Endodermal cell (in vitro differentiated cells): ENCODE measurements at regions not wholly inside any gene's neighbourhood (a gene's known extent, or its start where the extent isn't known, plus 50 kb on each side); places are given as distances from the start of the nearest gene placed in this dataset.
A peak's percentile ranks its signal among the peaks of the same experiment; 100 is the strongest.

Experiments
- DNase-seq: peaks from one replicate; pipeline ENCODE4 v3.0.0-alpha.2; 2017
- H3K27ac ChIP-seq: 2 replicates; pipeline ENCODE4 v1.5.1; 2013; ENCODE audit warnings: mild to moderate bottlenecking, low read depth, low read length, moderate library complexity
- H3K27me3 ChIP-seq: 2 replicates; pipeline ENCODE4 v1.6.1; 2013; ENCODE audit warnings: mild to moderate bottlenecking, low read length, moderate library complexity; ENCODE audit not compliant: insufficient read depth, control insufficient read depth, poor library complexity, severe bottlenecking
- H3K36me3 ChIP-seq: 2 replicates; pipeline ENCODE4 v1.7.0; 2013; ENCODE audit warnings: mild to moderate bottlenecking, low read length, moderate library complexity; ENCODE audit not compliant: control insufficient read depth, insufficient read depth
- H3K4me1 ChIP-seq: one replicate; pipeline ENCODE4 v1.7.0; 2013; ENCODE audit warnings: low read length; ENCODE audit not compliant: control insufficient read depth, insufficient read depth
- H3K4me3 ChIP-seq: 2 replicates; pipeline ENCODE4 v1.5.1; 2013; ENCODE audit warnings: mild to moderate bottlenecking, low read length, moderate library complexity
- H3K9ac ChIP-seq: 2 replicates; pipeline ENCODE4 v1.6.1; 2013; ENCODE audit warnings: mild to moderate bottlenecking, low read length, moderate library complexity; ENCODE audit not compliant: poor library complexity, severe bottlenecking; ENCODE audit errors: extremely low read depth
- H3K9me3 ChIP-seq: 2 replicates; pipeline ENCODE4 v1.6.1; 2013; ENCODE audit warnings: mild to moderate bottlenecking, low read length, moderate library complexity; ENCODE audit not compliant: control insufficient read depth
- H3K27ac Mint-ChIP-seq: 2 replicates; pipeline ENCODE4 v1.8.0; 2020; ENCODE audit warnings: mixed read lengths
- H3K27me3 Mint-ChIP-seq: 2 replicates; pipeline ENCODE4 v1.8.0; 2021; ENCODE audit warnings: mild to moderate bottlenecking, mixed read lengths; ENCODE audit not compliant: insufficient read depth
- H3K36me3 Mint-ChIP-seq: 2 replicates; pipeline ENCODE4 v1.8.0; 2020; ENCODE audit warnings: low read depth, mixed read lengths
- H3K4me1 Mint-ChIP-seq: 2 replicates; pipeline ENCODE4 v1.8.0; 2020; ENCODE audit warnings: mixed read lengths
- H3K4me3 Mint-ChIP-seq: 2 replicates; pipeline ENCODE4 v1.8.0; 2020; ENCODE audit warnings: mild to moderate bottlenecking, moderate library complexity, mixed read lengths
- H3K9me3 Mint-ChIP-seq: 2 replicates; pipeline ENCODE4 v1.8.0; 2020; ENCODE audit warnings: mild to moderate bottlenecking, mixed read lengths
- WGBS, 2 experiments: methylation state at CpG; one replicate each; pipeline versions ENCODE4 v1.1.5 to v1.1.7; 2013; ENCODE audit warnings: missing lambda C conversion rate in 2 of 2, mixed read lengths in 1 of 2; ENCODE audit not compliant: insufficient coverage in 1 of 2, insufficient read length in 1 of 2; 5-methylcytosine and 5-hydroxymethylcytosine counted together
- TF ChIP-seq, protein P1 (sequence below): fragments of 200-600 bp; sonication (generic); conservative IDR thresholded peaks from 2 replicates; pipeline ENCODE4 v1.5.0; 2021; ENCODE audit warnings: antibody characterized with exemption, mild to moderate bottlenecking

GRCh38 chr1:76006234-76006633 lies 68.3 kb upstream of the ST6GALNAC3 start:
- no peaks in the 10 kb centered on the region for H3K36me3 ChIP-seq

DNA sequence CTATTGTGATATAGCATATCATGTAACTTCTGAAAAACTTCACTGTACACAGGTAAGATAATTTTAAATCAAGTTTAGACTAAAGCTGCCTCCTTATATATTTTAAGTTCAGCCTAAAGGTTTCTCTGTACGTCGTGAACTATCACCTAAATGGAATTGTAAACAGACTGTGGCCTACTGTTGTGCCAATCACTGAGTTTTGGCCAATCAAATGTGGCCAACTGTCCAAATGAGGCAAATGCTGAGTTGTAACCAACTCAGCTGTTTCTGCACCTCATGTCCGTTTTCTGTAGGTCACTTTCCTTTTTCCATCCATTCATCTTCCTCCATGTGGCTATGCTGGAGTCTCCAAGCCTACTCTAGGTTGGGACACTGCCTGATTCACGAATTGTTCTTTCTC lies 63.7 kb upstream of the ST6GALNAC3 start:
- DNase-seq, result no peak
- peaks cover 2% of the 10 kb centered on the region for H3K4me1 ChIP-seq
- H3K9me3 Mint-ChIP-seq, result peaks cover 10% of the 10 kb centered on the region
- H3K27me3 ChIP-seq, result no peaks in the 10 kb centered on the region
- H3K4me3 ChIP-seq, result no peak overlapping the region
- no peak overlapping the region for H3K4me3 Mint-ChIP-seq
- no peaks in the 10 kb centered on the region for H3K36me3 Mint-ChIP-seq
- TF ChIP-seq, protein P1, sequence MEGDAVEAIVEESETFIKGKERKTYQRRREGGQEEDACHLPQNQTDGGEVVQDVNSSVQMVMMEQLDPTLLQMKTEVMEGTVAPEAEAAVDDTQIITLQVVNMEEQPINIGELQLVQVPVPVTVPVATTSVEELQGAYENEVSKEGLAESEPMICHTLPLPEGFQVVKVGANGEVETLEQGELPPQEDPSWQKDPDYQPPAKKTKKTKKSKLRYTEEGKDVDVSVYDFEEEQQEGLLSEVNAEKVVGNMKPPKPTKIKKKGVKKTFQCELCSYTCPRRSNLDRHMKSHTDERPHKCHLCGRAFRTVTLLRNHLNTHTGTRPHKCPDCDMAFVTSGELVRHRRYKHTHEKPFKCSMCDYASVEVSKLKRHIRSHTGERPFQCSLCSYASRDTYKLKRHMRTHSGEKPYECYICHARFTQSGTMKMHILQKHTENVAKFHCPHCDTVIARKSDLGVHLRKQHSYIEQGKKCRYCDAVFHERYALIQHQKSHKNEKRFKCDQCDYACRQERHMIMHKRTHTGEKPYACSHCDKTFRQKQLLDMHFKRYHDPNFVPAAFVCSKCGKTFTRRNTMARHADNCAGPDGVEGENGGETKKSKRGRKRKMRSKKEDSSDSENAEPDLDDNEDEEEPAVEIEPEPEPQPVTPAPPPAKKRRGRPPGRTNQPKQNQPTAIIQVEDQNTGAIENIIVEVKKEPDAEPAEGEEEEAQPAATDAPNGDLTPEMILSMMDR, result no peak
- H3K9ac ChIP-seq, result no peak overlapping the region
- H3K9me3 ChIP-seq, result peaks cover 30% of the 10 kb centered on the region
- H3K36me3 ChIP-seq, result no peaks in the 10 kb centered on the region
- H3K4me1 Mint-ChIP-seq, result peaks cover 16% of the 10 kb centered on the region
- no peak overlapping the region for H3K27ac Mint-ChIP-seq
- WGBS, 2 experiments, result 91 to 92% methylated on average over 3 to 4 of the region's 4 CpGs
- no peak overlapping the region for H3K27ac ChIP-seq
- H3K27me3 Mint-ChIP-seq, result peaks cover 2% of the 10 kb centered on the region

More at GRCh38 chr1:76006234-76006633, 68.3 kb upstream of the ST6GALNAC3 start:
- H3K27ac ChIP-seq, result no peak overlapping the region
- peaks cover 16% of the 10 kb centered on the region for H3K4me1 Mint-ChIP-seq
- H3K9me3 ChIP-seq, result peaks cover 14% of the 10 kb centered on the region
- TF ChIP-seq, protein P1, result no peak
- no peak overlapping the region for H3K27ac Mint-ChIP-seq
- H3K4me3 Mint-ChIP-seq, result no peak overlapping the region
- H3K27me3 Mint-ChIP-seq, result no peaks in the 10 kb centered on the region
- no peaks in the 10 kb centered on the region for H3K36me3 Mint-ChIP-seq
- H3K4me3 ChIP-seq, result no peak overlapping the region
- no peaks in the 10 kb centered on the region for H3K4me1 ChIP-seq
- H3K9me3 Mint-ChIP-seq, result peaks cover 8% of the 10 kb centered on the region
- no peaks in the 10 kb centered on the region for H3K27me3 ChIP-seq
- H3K9ac ChIP-seq, result no peak overlapping the region
- DNase-seq, result no peak
- WGBS, 2 experiments, result 95 to 100% methylated on average over 1 of the region's 1 CpG

DNA sequence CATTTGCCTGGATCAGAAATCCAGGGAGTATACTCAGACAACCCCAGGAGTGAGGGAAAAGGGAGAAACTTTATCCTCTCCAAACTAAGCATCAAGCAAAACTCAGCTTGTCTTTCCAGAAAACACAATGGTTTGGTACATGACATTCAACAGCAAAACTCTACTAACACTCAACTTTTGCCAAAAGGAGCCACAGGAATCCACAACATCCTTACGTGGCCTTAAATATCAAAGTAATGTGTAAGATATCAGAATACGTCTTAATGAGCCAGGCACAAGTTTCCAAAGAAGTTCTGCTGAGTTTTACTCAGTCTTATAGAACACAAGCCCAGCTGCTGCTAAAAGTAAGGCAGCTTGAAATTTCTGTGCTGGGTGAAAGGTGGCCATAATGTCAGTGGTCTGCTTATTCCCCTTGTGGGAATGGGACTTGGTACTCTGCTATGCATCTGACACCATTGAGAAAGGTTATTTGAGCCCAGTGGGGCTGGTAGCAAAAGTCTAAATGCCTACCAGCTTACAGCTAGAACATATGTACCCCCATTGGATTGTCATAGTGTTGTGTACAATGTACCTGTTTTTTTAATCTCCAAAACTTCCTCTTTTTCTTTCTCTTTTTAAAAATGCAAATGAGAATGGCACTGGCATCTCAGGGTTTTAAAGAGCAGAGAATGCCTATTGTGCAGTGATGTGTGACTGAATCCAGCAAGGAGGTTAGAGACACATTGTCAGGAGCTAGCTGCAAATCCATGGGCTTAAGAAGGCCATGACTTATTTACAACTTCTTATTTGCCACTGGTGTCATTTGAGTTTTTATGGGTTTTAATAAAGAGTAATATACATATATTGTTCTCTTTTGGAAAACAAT lies 62.0 kb upstream of the ST6GALNAC3 start:
- H3K27me3 ChIP-seq, result no peaks in the 10 kb centered on the region
- H3K9me3 ChIP-seq, result peaks cover 46% of the 10 kb centered on the region
- no peak overlapping the region for H3K9ac ChIP-seq
- Mint-ChIP-seq H3K4me3 (no peak overlapping the region), H3K27me3 (peaks cover 2% of the 10 kb centered on the region), H3K9me3 (peaks cover 17% of the 10 kb centered on the region), H3K36me3 (no peaks in the 10 kb centered on the region), H3K27ac (no peak overlapping the region), H3K4me1 (peaks cover 16% of the 10 kb centered on the region)
- TF ChIP-seq, protein P1, result no peak
- no peak for DNase-seq
- peaks cover 2% of the 10 kb centered on the region for H3K4me1 ChIP-seq
- H3K36me3 ChIP-seq, result no peaks in the 10 kb centered on the region
- no peak overlapping the region for H3K4me3 ChIP-seq
- peak overlapping the region; percentile 2 for H3K27ac ChIP-seq
- WGBS, 2 experiments, result 86 to 96% methylated on average over 2 of the region's 2 CpGs
